ENCODE measurements at regions not wholly inside any gene's neighbourhood (a gene's known extent, or its start where the extent isn't known, plus 50 kb on each side); places are given as distances from the start of the nearest gene placed in this dataset.

DNA sequence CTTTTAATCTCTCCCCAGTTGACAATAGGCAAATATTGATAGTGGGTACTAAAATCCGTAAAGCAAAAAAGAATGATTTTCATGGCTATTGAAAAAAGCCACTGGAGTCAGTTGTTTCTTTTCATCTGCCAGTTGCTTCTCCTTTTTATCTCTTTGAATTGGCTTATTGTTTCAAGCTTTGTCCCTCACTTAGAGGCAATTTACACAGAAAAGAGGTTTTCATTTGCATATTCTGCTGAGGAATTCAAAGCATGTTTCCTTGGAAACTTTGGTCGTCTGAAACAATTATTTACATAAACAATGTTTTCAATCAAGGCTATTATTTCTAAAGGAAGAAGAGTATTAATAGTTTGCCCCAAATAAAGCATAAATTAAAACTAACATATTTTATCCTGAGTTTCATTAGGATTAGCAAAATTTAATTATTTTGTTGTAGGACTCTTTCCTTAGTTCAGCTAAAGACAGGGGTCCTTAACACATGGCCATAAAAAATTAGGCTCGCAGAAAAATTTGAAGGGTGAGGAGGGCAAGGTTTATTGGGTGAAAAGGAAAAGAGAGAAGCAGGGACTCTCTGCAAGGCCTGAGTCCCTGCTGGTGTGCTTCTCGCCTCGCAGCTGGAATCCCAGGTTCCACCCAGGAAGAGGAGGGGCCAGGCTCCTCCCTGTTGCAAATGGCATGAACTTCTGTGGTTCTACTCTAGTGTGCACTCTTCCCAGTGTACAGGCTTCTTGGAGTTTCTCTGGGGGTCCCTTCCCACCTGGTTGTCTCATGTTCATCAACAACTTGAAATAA is 138.8 kb upstream of the LAMA2 start:
- TF ChIP-seq CTCF (IDR thresholded peaks at IDR 0.05) (no peak), POLR2A (IDR thresholded peaks at IDR 0.05) (no peak)

All from right lobe of liver (tissue), 4 donors.